ENCODE measurements at regions not wholly inside any gene's neighbourhood (a gene's known extent, or its start where the extent isn't known, plus 50 kb on each side); places are given as distances from the start of the nearest gene placed in this dataset.

DNA sequence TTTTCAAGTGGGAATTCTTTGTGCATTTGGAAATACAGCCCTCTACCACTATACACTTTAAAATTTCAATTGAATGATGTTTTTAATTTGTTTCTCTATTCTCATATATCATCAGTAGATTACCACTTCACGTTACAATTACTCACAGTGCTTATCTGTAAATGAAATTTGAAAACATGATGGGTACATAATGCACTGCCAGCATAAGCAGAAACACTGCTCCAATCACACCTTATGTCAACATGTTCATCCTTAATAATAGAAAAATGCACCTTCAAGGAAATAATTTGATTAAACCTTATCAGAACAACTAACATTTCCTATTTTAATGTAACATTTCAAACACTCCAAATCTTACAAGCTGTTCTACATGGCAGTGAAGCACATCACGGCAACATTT is 718.4 kb downstream of the GBE1 start:
- no peaks in the 10 kb centered on the region for H3K27me3 Mint-ChIP-seq (ENCODE audit: insufficient read depth)
- H3K9me3 Mint-ChIP-seq: peaks cover 5% of the 10 kb centered on the region
- no peaks in the 10 kb centered on the region for H3K36me3 Mint-ChIP-seq (ENCODE audit: low read depth)
- H3K4me1 Mint-ChIP-seq (ENCODE audit: low read depth): no peaks in the 10 kb centered on the region
- no peak overlapping the region for H3K27ac Mint-ChIP-seq
- intact Hi-C loops (cut with micrococcal nuclease): no loop called here
- DNase-seq (ENCODE audit: low spot score): no peak
- no peak overlapping the region for H3K4me3 Mint-ChIP-seq

DNA sequence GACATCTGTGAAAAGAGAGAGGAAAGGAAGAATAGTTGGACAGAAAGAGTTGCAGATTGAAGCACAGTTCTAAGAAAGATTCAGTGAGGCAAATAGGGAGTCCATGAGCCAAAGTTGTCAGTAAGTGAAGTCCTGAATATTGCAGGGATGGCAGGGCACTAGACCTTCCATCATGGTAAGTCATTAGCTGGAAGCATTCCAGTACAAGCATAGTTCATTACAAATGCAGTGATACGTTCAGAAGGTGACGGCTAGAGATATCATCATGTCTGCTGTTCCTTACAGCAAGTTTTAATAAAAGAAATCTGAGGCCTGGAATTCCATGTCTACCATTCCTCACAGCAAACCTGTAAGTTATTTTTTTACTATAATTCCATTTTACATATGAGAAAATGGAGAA is 720.1 kb downstream of the GBE1 start:
- H3K4me3 Mint-ChIP-seq: no peak overlapping the region
- H3K36me3 Mint-ChIP-seq (ENCODE audit: low read depth): no peaks in the 10 kb centered on the region
- no peak overlapping the region for H3K27ac Mint-ChIP-seq
- no peak for DNase-seq (ENCODE audit: low spot score)
- peaks cover 12% of the 10 kb centered on the region for H3K9me3 Mint-ChIP-seq
- no peaks in the 10 kb centered on the region for H3K4me1 Mint-ChIP-seq (ENCODE audit: low read depth)
- intact Hi-C loops (cut with micrococcal nuclease): no loop called here
- H3K27me3 Mint-ChIP-seq (ENCODE audit: insufficient read depth): no peaks in the 10 kb centered on the region

DNA sequence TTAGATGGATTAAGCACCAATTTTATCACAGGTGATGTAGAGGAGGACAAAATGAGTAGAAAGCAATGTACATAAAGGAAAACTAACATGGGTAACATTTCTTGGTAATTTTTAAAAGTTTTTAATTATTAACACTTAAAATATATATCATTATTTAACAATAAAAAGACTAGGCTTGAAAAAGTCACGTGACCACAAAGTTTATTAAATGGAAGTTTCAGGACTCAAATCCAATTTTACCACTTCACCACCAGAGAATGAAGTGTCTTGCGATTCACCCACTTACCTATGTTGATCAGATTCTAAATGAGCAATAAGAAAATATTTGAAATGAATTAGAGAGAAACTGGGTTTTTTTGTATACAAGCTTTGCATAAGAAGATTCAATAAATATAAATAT is 721.3 kb downstream of the GBE1 start:
- Mint-ChIP-seq H3K4me1 (ENCODE audit: low read depth) (no peaks in the 10 kb centered on the region), H3K27me3 (ENCODE audit: insufficient read depth) (no peaks in the 10 kb centered on the region), H3K9me3 (peaks cover 12% of the 10 kb centered on the region), H3K27ac (no peak overlapping the region), H3K36me3 (ENCODE audit: low read depth) (no peaks in the 10 kb centered on the region), H3K4me3 (no peak overlapping the region)
- intact Hi-C loops (cut with micrococcal nuclease): no loop called here
- DNase-seq (ENCODE audit: low spot score): no peak

DNA sequence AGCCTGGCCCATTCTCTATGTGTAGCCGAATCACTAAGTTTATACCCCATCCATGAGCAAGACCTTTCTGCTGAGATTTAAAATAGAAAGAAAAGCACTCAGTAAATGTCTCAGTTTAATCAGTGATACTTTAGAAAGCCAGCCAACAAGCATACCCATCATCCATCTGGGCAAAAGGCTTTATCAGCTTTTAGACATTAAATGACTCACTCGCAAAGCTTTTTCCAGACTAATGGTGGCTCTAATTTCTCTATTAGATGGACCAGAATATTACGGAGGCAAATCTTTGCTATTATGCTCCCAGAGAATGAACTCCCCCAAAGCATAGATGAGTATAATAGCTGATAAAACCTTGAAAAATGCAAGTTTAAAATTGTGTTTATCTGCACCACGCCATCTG is 727.8 kb downstream of the GBE1 start:
- peaks cover 10% of the 10 kb centered on the region for H3K9me3 Mint-ChIP-seq
- no peak overlapping the region for H3K4me3 Mint-ChIP-seq
- H3K27me3 Mint-ChIP-seq (ENCODE audit: insufficient read depth): no peaks in the 10 kb centered on the region
- intact Hi-C loops (cut with micrococcal nuclease): no loop called here
- no peak overlapping the region for H3K27ac Mint-ChIP-seq
- DNase-seq (ENCODE audit: low spot score): no peak
- H3K4me1 Mint-ChIP-seq (ENCODE audit: low read depth): no peaks in the 10 kb centered on the region
- no peaks in the 10 kb centered on the region for H3K36me3 Mint-ChIP-seq (ENCODE audit: low read depth)

GRCh38 chr3:81033185-81033584 is 728.3 kb downstream of the GBE1 start:
- intact Hi-C loops (cut with micrococcal nuclease): no loop called here
- H3K27me3 Mint-ChIP-seq (ENCODE audit: insufficient read depth): no peaks in the 10 kb centered on the region
- peaks cover 11% of the 10 kb centered on the region for H3K9me3 Mint-ChIP-seq
- no peaks in the 10 kb centered on the region for H3K36me3 Mint-ChIP-seq (ENCODE audit: low read depth)
- no peak overlapping the region for H3K4me3 Mint-ChIP-seq
- H3K4me1 Mint-ChIP-seq (ENCODE audit: low read depth): no peaks in the 10 kb centered on the region
- DNase-seq (ENCODE audit: low spot score): no peak
- no peak overlapping the region for H3K27ac Mint-ChIP-seq

GRCh38 chr3:81029861-81030260 is 731.6 kb downstream of the GBE1 start:
- Mint-ChIP-seq H3K27ac (no peak overlapping the region), H3K36me3 (ENCODE audit: low read depth) (no peaks in the 10 kb centered on the region), H3K4me1 (ENCODE audit: low read depth) (no peaks in the 10 kb centered on the region), H3K27me3 (ENCODE audit: insufficient read depth) (no peaks in the 10 kb centered on the region), H3K9me3 (peaks cover 4% of the 10 kb centered on the region), H3K4me3 (no peak overlapping the region)
- intact Hi-C loops (cut with micrococcal nuclease): no loop called here
- no peak for DNase-seq (ENCODE audit: low spot score)

GRCh38 chr3:81027344-81027743 is 734.1 kb downstream of the GBE1 start:
- intact Hi-C loops (cut with micrococcal nuclease): no loop called here
- H3K27ac Mint-ChIP-seq: no peak overlapping the region
- DNase-seq (ENCODE audit: low spot score): no peak
- no peaks in the 10 kb centered on the region for H3K27me3 Mint-ChIP-seq (ENCODE audit: insufficient read depth)
- H3K4me3 Mint-ChIP-seq: no peak overlapping the region
- H3K4me1 Mint-ChIP-seq (ENCODE audit: low read depth): no peaks in the 10 kb centered on the region
- H3K36me3 Mint-ChIP-seq (ENCODE audit: low read depth): no peaks in the 10 kb centered on the region
- peaks cover 4% of the 10 kb centered on the region for H3K9me3 Mint-ChIP-seq

DNA sequence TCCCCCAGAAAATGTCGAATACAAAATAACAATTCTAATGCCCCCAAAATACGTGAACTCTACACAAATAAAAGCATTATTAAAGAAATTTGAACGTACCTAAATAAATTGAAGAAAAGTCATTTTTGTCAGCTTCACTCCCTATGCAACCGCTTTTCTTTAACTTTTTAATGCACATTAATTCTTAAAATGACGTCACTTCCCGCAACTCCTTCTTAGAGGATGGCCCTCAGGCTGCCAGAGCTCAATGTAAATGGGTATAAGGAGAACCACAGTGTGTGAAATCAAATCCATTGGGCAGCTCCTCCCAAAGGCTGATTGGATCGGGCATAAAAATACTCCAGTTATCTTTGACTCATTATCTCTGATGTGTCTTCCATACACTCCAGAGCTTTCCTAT is 736.9 kb downstream of the GBE1 start:
- H3K4me3 Mint-ChIP-seq: no peak overlapping the region
- H3K36me3 Mint-ChIP-seq (ENCODE audit: low read depth): no peaks in the 10 kb centered on the region
- DNase-seq (ENCODE audit: low spot score): no peak
- peaks cover 8% of the 10 kb centered on the region for H3K9me3 Mint-ChIP-seq
- intact Hi-C loops (cut with micrococcal nuclease): no loop called here
- no peaks in the 10 kb centered on the region for H3K4me1 Mint-ChIP-seq (ENCODE audit: low read depth)
- no peak overlapping the region for H3K27ac Mint-ChIP-seq
- no peaks in the 10 kb centered on the region for H3K27me3 Mint-ChIP-seq (ENCODE audit: insufficient read depth)

DNA sequence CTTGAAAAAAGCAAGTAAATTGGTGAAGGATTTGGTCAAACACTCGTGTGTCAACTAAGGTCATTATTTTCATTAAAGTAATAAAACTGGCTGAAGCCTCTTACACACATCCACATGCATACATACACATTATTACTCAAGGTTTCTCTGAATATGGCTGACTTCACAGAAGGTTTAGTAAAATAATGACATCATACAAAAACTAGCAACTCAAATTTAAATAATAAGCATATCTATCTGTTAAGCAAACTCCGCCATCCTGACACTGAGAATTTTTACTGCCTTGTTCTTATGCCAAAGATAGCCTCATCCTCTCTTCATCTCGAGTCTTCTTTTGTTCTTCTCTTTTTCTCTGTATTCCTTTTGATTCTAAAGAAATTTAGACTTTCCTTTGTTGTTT is 739.1 kb downstream of the GBE1 start:
- H3K36me3 Mint-ChIP-seq (ENCODE audit: low read depth): no peaks in the 10 kb centered on the region
- no peak for DNase-seq (ENCODE audit: low spot score)
- no peak overlapping the region for H3K4me3 Mint-ChIP-seq
- no peaks in the 10 kb centered on the region for H3K27me3 Mint-ChIP-seq (ENCODE audit: insufficient read depth)
- peaks cover 8% of the 10 kb centered on the region for H3K9me3 Mint-ChIP-seq
- H3K27ac Mint-ChIP-seq: no peak overlapping the region
- no peaks in the 10 kb centered on the region for H3K4me1 Mint-ChIP-seq (ENCODE audit: low read depth)
- intact Hi-C loops (cut with micrococcal nuclease): no loop called here

- Mint-ChIP-seq H3K27ac (no peak overlapping the region), H3K36me3 (ENCODE audit: low read depth) (no peaks in the 10 kb centered on the region), H3K4me1 (ENCODE audit: low read depth) (no peaks in the 10 kb centered on the region), H3K27me3 (ENCODE audit: insufficient read depth) (no peaks in the 10 kb centered on the region), H3K9me3 (peaks cover 15% of the 10 kb centered on the region), H3K4me3 (no peak overlapping the region)
- intact Hi-C loops (cut with micrococcal nuclease): no loop called here
- no peak for DNase-seq (ENCODE audit: low spot score)
Observed at GRCh38 chr3:81013360-81013759, 748.1 kb downstream of the GBE1 start.

- Mint-ChIP-seq H3K36me3 (ENCODE audit: low read depth) (no peaks in the 10 kb centered on the region), H3K27ac (no peak overlapping the region), H3K4me1 (ENCODE audit: low read depth) (no peaks in the 10 kb centered on the region), H3K27me3 (ENCODE audit: insufficient read depth) (no peaks in the 10 kb centered on the region), H3K9me3 (peaks cover 11% of the 10 kb centered on the region), H3K4me3 (no peak overlapping the region)
- intact Hi-C loops (cut with micrococcal nuclease): no loop called here
- DNase-seq (ENCODE audit: low spot score): no peak
Observed at GRCh38 chr3:81005992-81006391, 755.5 kb downstream of the GBE1 start.

DNA sequence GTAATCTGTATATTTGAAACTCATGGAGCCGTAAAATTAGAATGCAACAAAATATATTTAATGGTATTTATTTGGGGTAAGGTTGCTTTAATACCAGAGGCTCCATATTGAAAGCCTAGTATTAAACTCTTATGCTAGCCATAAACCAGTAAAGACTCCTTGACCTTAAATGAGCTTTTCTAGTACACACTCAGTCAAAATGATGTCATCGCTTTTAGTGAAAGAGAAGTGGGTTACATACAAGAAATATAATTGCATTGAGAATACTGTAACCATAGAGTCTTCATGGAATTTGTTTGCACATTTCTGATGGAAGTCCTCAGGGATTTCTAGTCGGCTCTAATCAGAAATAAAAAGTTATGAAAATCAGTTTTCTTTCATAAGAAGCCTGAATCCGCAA is 757.6 kb downstream of the GBE1 start:
- no peaks in the 10 kb centered on the region for H3K36me3 Mint-ChIP-seq (ENCODE audit: low read depth)
- no peak for DNase-seq (ENCODE audit: low spot score)
- no peaks in the 10 kb centered on the region for H3K27me3 Mint-ChIP-seq (ENCODE audit: insufficient read depth)
- H3K9me3 Mint-ChIP-seq: peaks cover 6% of the 10 kb centered on the region
- intact Hi-C loops (cut with micrococcal nuclease): no loop called here
- H3K4me1 Mint-ChIP-seq (ENCODE audit: low read depth): no peaks in the 10 kb centered on the region
- no peak overlapping the region for H3K27ac Mint-ChIP-seq
- H3K4me3 Mint-ChIP-seq: no peak overlapping the region

- Mint-ChIP-seq H3K4me3 (no peak overlapping the region), H3K27ac (no peak overlapping the region), H3K9me3 (peaks cover 6% of the 10 kb centered on the region), H3K4me1 (ENCODE audit: low read depth) (no peaks in the 10 kb centered on the region), H3K36me3 (ENCODE audit: low read depth) (no peaks in the 10 kb centered on the region), H3K27me3 (ENCODE audit: insufficient read depth) (no peaks in the 10 kb centered on the region)
- intact Hi-C loops (cut with micrococcal nuclease): no loop called here
- no peak for DNase-seq (ENCODE audit: low spot score)
Observed at GRCh38 chr3:81003008-81003645, 758.3 kb downstream of the GBE1 start.

DNA sequence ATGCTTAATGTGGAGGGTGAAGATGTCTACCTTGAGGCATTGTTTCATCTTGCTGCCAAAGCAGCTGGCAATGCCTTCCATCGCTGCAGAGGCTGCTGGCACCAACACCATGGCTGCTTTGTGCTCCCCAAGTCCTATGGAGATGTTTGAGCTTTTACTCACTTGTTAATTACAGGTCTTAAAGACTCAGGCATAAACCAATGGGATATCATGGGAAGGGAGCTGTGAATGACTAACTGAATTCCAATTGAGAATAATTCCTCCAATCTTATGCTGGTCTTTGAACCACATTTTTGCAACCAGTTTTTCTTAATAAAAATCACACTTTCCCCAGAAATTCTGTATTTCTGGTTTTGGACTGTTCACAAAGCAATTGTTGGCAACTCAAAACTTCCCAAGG is 762.0 kb downstream of the GBE1 start:
- no peaks in the 10 kb centered on the region for H3K27me3 Mint-ChIP-seq (ENCODE audit: insufficient read depth)
- H3K27ac Mint-ChIP-seq: no peak overlapping the region
- no peak for DNase-seq (ENCODE audit: low spot score)
- intact Hi-C loops (cut with micrococcal nuclease): no loop called here
- peaks cover 8% of the 10 kb centered on the region for H3K9me3 Mint-ChIP-seq
- no peaks in the 10 kb centered on the region for H3K4me1 Mint-ChIP-seq (ENCODE audit: low read depth)
- no peaks in the 10 kb centered on the region for H3K36me3 Mint-ChIP-seq (ENCODE audit: low read depth)
- no peak overlapping the region for H3K4me3 Mint-ChIP-seq
